Heart right ventricle (tissue), 16 donors: ENCODE measurements at regions not wholly inside any gene's neighbourhood (a gene's known extent, or its start where the extent isn't known, plus 50 kb on each side); places are given as distances from the start of the nearest gene placed in this dataset.

Experiments
- ATAC-seq, 8 donors: fragments of 200-7000 bp; cut with Tn5 transposase; one replicate each; pipeline ENCODE4 v1.9.1; 2020; ENCODE audit warnings: mild to moderate bottlenecking in 8 of 8, moderate library complexity in 8 of 8, moderate number of reproducible peaks in 1 of 8
- DNase-seq, 2 donors: peaks; one replicate each; pipeline ENCODE4 v3.0.0-alpha.2; 2020
- H3K27ac ChIP-seq, 10 donors: fragments of 200-600 bp; sonication (generic) in 2 of 10; one replicate each; pipeline versions ENCODE4 v1.5.0 to v1.8.0; 2020 to 2022; ENCODE audit warnings: mild to moderate bottlenecking in 3 of 10
- H3K27me3 ChIP-seq, 7 donors: fragments of 200-600 bp; one replicate each; pipeline ENCODE4 v1.8.0; 2021 to 2022; ENCODE audit warnings: mild to moderate bottlenecking in 2 of 7
- H3K36me3 ChIP-seq, 9 donors: fragments of 200-600 bp; sonication (generic) in 1 of 9; one replicate each; pipeline versions ENCODE4 v1.5.0 to v1.8.0; 2020 to 2022; ENCODE audit warnings: mild to moderate bottlenecking in 2 of 9
- H3K4me1 ChIP-seq, 9 donors: fragments of 200-600 bp; sonication (generic) in 1 of 9; one replicate each; pipeline versions ENCODE4 v1.5.0 to v1.8.0; 2020 to 2022; ENCODE audit warnings: mild to moderate bottlenecking in 4 of 9
- H3K4me3 ChIP-seq, 10 donors: fragments of 200-600 bp; sonication (generic) in 2 of 10; one replicate each; pipeline versions ENCODE4 v1.5.0 to v1.8.0; 2020 to 2022; ENCODE audit warnings: mild to moderate bottlenecking in 7 of 10, moderate library complexity in 2 of 10
- H3K9me3 ChIP-seq, 11 donors: fragments of 200-600 bp in 10 of 11; sonication (generic) in 2 of 11; one replicate each; pipeline versions ENCODE4 v1.5.0 to v1.8.0; 2013 to 2022; ENCODE audit warnings: mild to moderate bottlenecking in 2 of 11, control low read depth in 1 of 11, moderate library complexity in 1 of 11
- CTCF ChIP-seq, 9 donors: fragments of 200-600 bp; sonication (generic) in 2 of 9; IDR thresholded peaks; one replicate each; pipeline versions ENCODE4 v1.5.0 to v1.8.0; 2021 to 2022; ENCODE audit warnings: antibody characterized with exemption in 9 of 9, mild to moderate bottlenecking in 5 of 9, moderate library complexity in 1 of 9
- WGBS, 2 donors: extraction: QIAGEN DNeasy Blood & Tissue Kit; methylation state at CpG; one replicate each; pipeline ENCODE4 v1.1.7; 2013; ENCODE audit warnings: inconsistent platforms in 1 of 2; 5-methylcytosine and 5-hydroxymethylcytosine counted together
- intact Hi-C, 10 donors: fragments of 100-400 bp; cut with DNase I; formaldehyde crosslinking; loops; one replicate each; pipeline versions ENCODE4 v1.11.1 to v1.14.2; 2022
- donor health status: Arrhythmogenic right ventricular cardiomyopathy.
- donor health status: ischemic (EF 13 %, LVEDD 7.1; RV severe dilation, severe dysfunction).
- donor health status: healthy with polysubstance abuse.
- donor health status: DM: no; HTN: yes; CAD: no.
- donor health status: DM: no; HTN: no; CAD: no.
- donor health status: ischemic (EF 25% LVEDD 6.9; RV normal size, moderate dysfunction).
- donor health status: ischemic (EF 25% LVEDD 5.7; RV mildly dilated, moderate dysfunction).
- donor health status: healthy.
- donor health status: DM: yes; HTN: yes; CAD: no.
- donor health status: Ischemic cardiomyopathy.
- donor health status: ischemic (EF 35%, LVEDD 5.7; RV mildly dilated, moderate dysfunction).
- donor health status: nonischemic (EF 11% LVEDD 7.7; RV severe dilation, severe dysfunction).
- donor health status: DM: yes; HTN: yes; CAD: no.
- donor health status: PGD.
- donor health status: ischemic (EF 29% LVEDD 5.4; RV normal size, mild dysfunction).
- donor health status: nonischemic (EF 23%, LVEDD 6.1; RV moderate dilation, normal function).

GRCh38 chr16:26909623-26910022 lies 157.1 kb upstream of the C16orf82 start:
- intact Hi-C loops = no loop called here

GRCh38 chr16:26911436-26911835 lies 155.3 kb upstream of the C16orf82 start:
- H3K27me3 ChIP-seq = peaks cover 0 to 15% (median 0%) of the 10 kb centered on the region in 7 donors
- TF ChIP-seq CTCF (IDR thresholded peaks at IDR 0.05) = no peak
- H3K27ac ChIP-seq = no peak overlapping the region
- intact Hi-C loops = no loop called here
- H3K36me3 ChIP-seq = no peaks in the 10 kb centered on the region
- H3K9me3 ChIP-seq = no peaks in the 10 kb centered on the region
- 53 to 70% methylated on average over 2 of the region's 2 CpGs for WGBS, 2 donors
- no peak for ATAC-seq
- no peak for DNase-seq
- H3K4me1 ChIP-seq = no peaks in the 10 kb centered on the region
- no peak overlapping the region for H3K4me3 ChIP-seq

More at GRCh38 chr16:26909623-26910022, 157.1 kb upstream of the C16orf82 start:
- H3K9me3 ChIP-seq = no peaks in the 10 kb centered on the region
- ATAC-seq = no peak
- H3K4me1 ChIP-seq = no peaks in the 10 kb centered on the region
- H3K27me3 ChIP-seq = peaks cover 0 to 15% (median 0%) of the 10 kb centered on the region in 7 donors
- no peaks in the 10 kb centered on the region for H3K36me3 ChIP-seq
- no peak for DNase-seq
- H3K27ac ChIP-seq = no peak overlapping the region
- no peak overlapping the region for H3K4me3 ChIP-seq
- TF ChIP-seq CTCF (IDR thresholded peaks at IDR 0.05) = no peak
- 48 to 61% methylated on average over 4 of the region's 4 CpGs for WGBS, 2 donors

GRCh38 chr16:26913851-26914250 lies 152.9 kb upstream of the C16orf82 start:
- WGBS, 2 donors = 79 to 81% methylated on average over 6 of the region's 6 CpGs
- ATAC-seq (no peak), DNase-seq (no peak)
- Histone ChIP-seq H3K27me3 (peaks cover 0 to 11% (median 0%) of the 10 kb centered on the region in 7 donors), H3K4me1 (no peaks in the 10 kb centered on the region), H3K9me3 (no peaks in the 10 kb centered on the region), H3K4me3 (no peak overlapping the region), H3K36me3 (no peaks in the 10 kb centered on the region), H3K27ac (no peak overlapping the region)
- intact Hi-C loops = no loop called here
- no peak for TF ChIP-seq CTCF (IDR thresholded peaks at IDR 0.05)

GRCh38 chr16:26930786-26931581 lies 135.7 kb upstream of the C16orf82 start:
- Histone ChIP-seq H3K9me3 (peaks cover 0 to 13% (median 0%) of the 10 kb centered on the region in 11 donors), H3K27ac (no peak overlapping the region), H3K27me3 (peaks cover 0 to 4% (median 0%) of the 10 kb centered on the region in 7 donors), H3K36me3 (no peaks in the 10 kb centered on the region), H3K4me3 (no peak overlapping the region), H3K4me1 (no peaks in the 10 kb centered on the region)
- 77% methylated on average over 10 of the region's 10 CpGs for whole genome bisulfite sequencing, 2 donors
- intact Hi-C loops = loop anchor here in 1 of 10 donors (10.0 kb wide), 1 partner anchor 54 kb away; no protein-coding TSS in a partner anchor
- DNase-seq (no peak), ATAC-seq (no peak)
- no peak for TF ChIP-seq CTCF (IDR thresholded peaks at IDR 0.05)
